ENCODE measurements at regions not wholly inside any gene's neighbourhood (a gene's known extent, or its start where the extent isn't known, plus 50 kb on each side); places are given as distances from the start of the nearest gene placed in this dataset.

- 61% methylated on average over 4 of the region's 4 CpGs for WGBS
- H2AFZ ChIP-seq (ENCODE audit: low read depth, low read length): no peak overlapping the region
- no peak overlapping the region for H4K8ac ChIP-seq (ENCODE audit: low read length)
- no peak overlapping the region for H2AK5ac ChIP-seq (ENCODE audit: low read length, severe bottlenecking)
- H3K4ac ChIP-seq (ENCODE audit: low read depth in 1 of 2, low read length in 2 of 2): no peak overlapping the region
- H2BK5ac ChIP-seq (ENCODE audit: low read depth, low read length, poor library complexity, severe bottlenecking): no peak overlapping the region
- H2BK15ac ChIP-seq (ENCODE audit: low read depth, poor library complexity, severe bottlenecking): no peak overlapping the region
- no peak overlapping the region for H3K4me3 ChIP-seq (ENCODE audit: insufficient read depth in 1 of 2, low read depth in 1 of 2, low read length in 2 of 2)
- no peaks in the 10 kb centered on the region for H3K9me3 ChIP-seq (ENCODE audit: control insufficient read depth, low read length)
- H3K36me3 ChIP-seq (ENCODE audit: control insufficient read depth in 1 of 2, insufficient read depth in 2 of 2, low read depth in 1 of 2, low read length in 2 of 2): no peaks in the 10 kb centered on the region
- no peak overlapping the region for H3K18ac ChIP-seq (ENCODE audit: low read depth in 1 of 2, low read length in 2 of 2)
- no peaks in the 10 kb centered on the region for H3K79me1 ChIP-seq (replicated peaks; ENCODE audit: low read length, poor library complexity, severe bottlenecking)
- H3K4me1 ChIP-seq (ENCODE audit: control insufficient read depth, insufficient read depth, low read depth, low read length): no peaks in the 10 kb centered on the region
- DNase-seq: no peak
- no peak overlapping the region for H3K14ac ChIP-seq (ENCODE audit: low read length in 2 of 2)
- no peak overlapping the region for H2BK12ac ChIP-seq (ENCODE audit: low read length in 2 of 2)
- no peak overlapping the region for H2BK120ac ChIP-seq (ENCODE audit: low read depth, low read length)
- no peak overlapping the region for H3K4me2 ChIP-seq (ENCODE audit: low read length, poor library complexity, severe bottlenecking)
- H4K91ac ChIP-seq (ENCODE audit: low read length): no peak overlapping the region
- no peak overlapping the region for H3K23ac ChIP-seq (ENCODE audit: low read length in 2 of 2)
- peaks cover 0 to 7% of the 10 kb centered on the region in 2 experiments for H3K27me3 ChIP-seq (ENCODE audit: control insufficient read depth in 1 of 2, insufficient read depth in 1 of 2, low read length in 2 of 2)
- no peak overlapping the region for H3K9ac ChIP-seq (ENCODE audit: low read length)
- no peak overlapping the region for H3K27ac ChIP-seq (ENCODE audit: low read length, poor library complexity, severe bottlenecking)
Measured at GRCh38 chr14:53814392-53814791, 142.2 kb downstream of the BMP4 start.

DNA sequence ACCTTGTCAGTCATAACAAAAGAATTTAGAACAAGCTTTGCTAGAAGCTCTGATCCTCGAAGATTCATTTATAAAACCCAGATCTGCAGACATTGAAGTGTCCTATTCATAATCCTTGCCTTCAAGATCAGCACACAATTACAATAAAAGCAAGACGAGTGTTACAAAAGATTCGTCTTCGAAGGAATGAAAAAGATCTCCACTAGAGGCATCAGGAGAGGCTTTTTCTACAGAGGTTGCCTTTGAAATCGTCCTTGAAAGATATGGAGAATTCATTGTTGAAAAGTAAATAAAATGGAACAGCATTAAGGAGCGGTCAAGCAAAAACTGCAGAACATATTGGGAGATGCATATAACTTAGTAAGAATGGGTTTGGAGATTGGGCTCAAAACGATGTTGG is 146.4 kb downstream of the BMP4 start:
- Histone ChIP-seq H3K27me3 (ENCODE audit: control insufficient read depth in 1 of 2, insufficient read depth in 1 of 2, low read length in 2 of 2) (peaks cover 0 to 7% of the 10 kb centered on the region in 2 experiments), H3K23ac (ENCODE audit: low read length in 2 of 2) (no peak overlapping the region), H3K9ac (ENCODE audit: low read length) (no peak overlapping the region), H3K27ac (ENCODE audit: low read length, poor library complexity, severe bottlenecking) (no peak overlapping the region), H2BK15ac (ENCODE audit: low read depth, poor library complexity, severe bottlenecking) (no peak overlapping the region), H3K36me3 (ENCODE audit: control insufficient read depth in 1 of 2, insufficient read depth in 2 of 2, low read depth in 1 of 2, low read length in 2 of 2) (no peaks in the 10 kb centered on the region), H3K9me3 (ENCODE audit: control insufficient read depth, low read length) (no peaks in the 10 kb centered on the region), H3K4ac (ENCODE audit: low read depth in 1 of 2, low read length in 2 of 2) (no peak overlapping the region), H4K91ac (ENCODE audit: low read length) (no peak overlapping the region), H3K4me2 (ENCODE audit: low read length, poor library complexity, severe bottlenecking) (no peak overlapping the region), H3K4me1 (ENCODE audit: control insufficient read depth, insufficient read depth, low read depth, low read length) (no peaks in the 10 kb centered on the region), H3K18ac (ENCODE audit: low read depth in 1 of 2, low read length in 2 of 2) (no peak overlapping the region), H2BK120ac (ENCODE audit: low read depth, low read length) (no peak overlapping the region), H3K79me1 (replicated peaks; ENCODE audit: low read length, poor library complexity, severe bottlenecking) (no peaks in the 10 kb centered on the region), H2AFZ (ENCODE audit: low read depth, low read length) (no peak overlapping the region), H3K4me3 (ENCODE audit: insufficient read depth in 1 of 2, low read depth in 1 of 2, low read length in 2 of 2) (no peak overlapping the region), H2BK5ac (ENCODE audit: low read depth, low read length, poor library complexity, severe bottlenecking) (no peak overlapping the region), H4K8ac (ENCODE audit: low read length) (no peak overlapping the region), H2AK5ac (ENCODE audit: low read length, severe bottlenecking) (no peak overlapping the region), H2BK12ac (ENCODE audit: low read length in 2 of 2) (no peak overlapping the region), H3K14ac (ENCODE audit: low read length in 2 of 2) (no peak overlapping the region)
- WGBS: 92% methylated on average over 7 of the region's 7 CpGs
- no peak for DNase-seq

DNA sequence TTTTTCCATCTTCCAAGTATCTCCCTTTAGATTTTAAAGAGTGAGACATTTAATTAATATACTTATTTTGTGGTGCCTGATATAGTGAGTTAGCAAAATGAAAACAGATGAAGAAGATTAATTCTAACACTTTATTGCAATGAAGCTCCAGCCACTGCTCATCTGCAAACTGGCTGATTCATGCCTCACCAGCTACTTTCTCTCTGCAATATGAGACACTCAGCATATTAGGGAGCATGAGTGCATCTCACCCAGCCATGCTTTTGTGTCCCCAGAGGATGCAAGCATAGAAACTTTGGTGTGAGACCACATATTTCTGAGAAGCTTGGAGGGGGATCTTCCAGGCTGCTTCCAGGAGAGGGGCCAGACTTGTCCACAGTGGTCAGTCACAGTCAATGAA is 148.6 kb downstream of the BMP4 start:
- Histone ChIP-seq H3K4ac (ENCODE audit: low read depth in 1 of 2, low read length in 2 of 2) (no peak overlapping the region), H3K18ac (ENCODE audit: low read depth in 1 of 2, low read length in 2 of 2) (no peak overlapping the region), H2BK120ac (ENCODE audit: low read depth, low read length) (no peak overlapping the region), H2AFZ (ENCODE audit: low read depth, low read length) (no peak overlapping the region), H2BK15ac (ENCODE audit: low read depth, poor library complexity, severe bottlenecking) (no peak overlapping the region), H4K8ac (ENCODE audit: low read length) (no peak overlapping the region), H3K27me3 (ENCODE audit: control insufficient read depth in 1 of 2, insufficient read depth in 1 of 2, low read length in 2 of 2) (peaks cover 0 to 7% of the 10 kb centered on the region in 2 experiments), H2BK12ac (ENCODE audit: low read length in 2 of 2) (no peak overlapping the region), H3K4me2 (ENCODE audit: low read length, poor library complexity, severe bottlenecking) (no peak overlapping the region), H3K23ac (ENCODE audit: low read length in 2 of 2) (no peak overlapping the region), H2BK5ac (ENCODE audit: low read depth, low read length, poor library complexity, severe bottlenecking) (no peak overlapping the region), H3K9ac (ENCODE audit: low read length) (no peak overlapping the region), H3K27ac (ENCODE audit: low read length, poor library complexity, severe bottlenecking) (no peak overlapping the region), H3K79me1 (replicated peaks; ENCODE audit: low read length, poor library complexity, severe bottlenecking) (no peaks in the 10 kb centered on the region), H2AK5ac (ENCODE audit: low read length, severe bottlenecking) (no peak overlapping the region), H3K36me3 (ENCODE audit: control insufficient read depth in 1 of 2, insufficient read depth in 2 of 2, low read depth in 1 of 2, low read length in 2 of 2) (no peaks in the 10 kb centered on the region), H3K14ac (ENCODE audit: low read length in 2 of 2) (no peak overlapping the region), H3K4me3 (ENCODE audit: insufficient read depth in 1 of 2, low read depth in 1 of 2, low read length in 2 of 2) (no peak overlapping the region), H4K91ac (ENCODE audit: low read length) (no peak overlapping the region), H3K9me3 (ENCODE audit: control insufficient read depth, low read length) (no peaks in the 10 kb centered on the region), H3K4me1 (ENCODE audit: control insufficient read depth, insufficient read depth, low read depth, low read length) (no peaks in the 10 kb centered on the region)
- no peak for DNase-seq

DNA sequence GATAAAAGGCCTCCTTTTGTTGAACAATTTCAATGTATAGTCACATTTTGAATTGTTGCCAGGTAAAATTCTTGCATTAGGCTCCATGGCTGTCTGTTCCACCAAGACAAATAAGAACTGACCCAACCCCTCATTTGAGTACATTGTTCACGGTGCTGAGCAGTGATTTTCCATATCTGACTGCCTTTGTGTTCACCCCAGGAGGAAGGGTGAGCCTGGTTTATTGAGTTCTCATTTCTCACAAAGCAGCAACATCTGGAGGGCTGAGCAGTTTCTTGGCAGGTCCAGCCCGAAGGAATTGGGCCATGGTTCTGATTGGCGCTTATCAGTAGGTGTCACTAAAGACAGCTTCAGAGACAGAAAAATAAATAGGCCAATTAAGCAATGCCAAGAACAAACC is 149.1 kb downstream of the BMP4 start:
- no peak overlapping the region for H3K4me3 ChIP-seq (ENCODE audit: insufficient read depth in 1 of 2, low read depth in 1 of 2, low read length in 2 of 2)
- no peak overlapping the region for H2BK120ac ChIP-seq (ENCODE audit: low read depth, low read length)
- no peak overlapping the region for H4K8ac ChIP-seq (ENCODE audit: low read length)
- no peaks in the 10 kb centered on the region for H3K9me3 ChIP-seq (ENCODE audit: control insufficient read depth, low read length)
- no peak overlapping the region for H3K23ac ChIP-seq (ENCODE audit: low read length in 2 of 2)
- no peak overlapping the region for H3K27ac ChIP-seq (ENCODE audit: low read length, poor library complexity, severe bottlenecking)
- no peak overlapping the region for H3K9ac ChIP-seq (ENCODE audit: low read length)
- H2AK5ac ChIP-seq (ENCODE audit: low read length, severe bottlenecking): no peak overlapping the region
- H3K18ac ChIP-seq (ENCODE audit: low read depth in 1 of 2, low read length in 2 of 2): no peak overlapping the region
- H2BK12ac ChIP-seq (ENCODE audit: low read length in 2 of 2): no peak overlapping the region
- H3K4me1 ChIP-seq (ENCODE audit: control insufficient read depth, insufficient read depth, low read depth, low read length): no peaks in the 10 kb centered on the region
- 97% methylated on average over 3 of the region's 3 CpGs for WGBS
- no peak for DNase-seq
- peaks cover 0 to 7% of the 10 kb centered on the region in 2 experiments for H3K27me3 ChIP-seq (ENCODE audit: control insufficient read depth in 1 of 2, insufficient read depth in 1 of 2, low read length in 2 of 2)
- H3K4me2 ChIP-seq (ENCODE audit: low read length, poor library complexity, severe bottlenecking): no peak overlapping the region
- no peak overlapping the region for H2BK5ac ChIP-seq (ENCODE audit: low read depth, low read length, poor library complexity, severe bottlenecking)
- no peak overlapping the region for H3K14ac ChIP-seq (ENCODE audit: low read length in 2 of 2)
- no peaks in the 10 kb centered on the region for H3K79me1 ChIP-seq (replicated peaks; ENCODE audit: low read length, poor library complexity, severe bottlenecking)
- H2AFZ ChIP-seq (ENCODE audit: low read depth, low read length): no peak overlapping the region
- no peak overlapping the region for H4K91ac ChIP-seq (ENCODE audit: low read length)
- H2BK15ac ChIP-seq (ENCODE audit: low read depth, poor library complexity, severe bottlenecking): no peak overlapping the region
- H3K4ac ChIP-seq (ENCODE audit: low read depth in 1 of 2, low read length in 2 of 2): no peak overlapping the region
- H3K36me3 ChIP-seq (ENCODE audit: control insufficient read depth in 1 of 2, insufficient read depth in 2 of 2, low read depth in 1 of 2, low read length in 2 of 2): no peaks in the 10 kb centered on the region
